HepG2 (cell line): ENCODE measurements at regions not wholly inside any gene's neighbourhood (a gene's known extent, or its start where the extent isn't known, plus 50 kb on each side); places are given as distances from the start of the nearest gene placed in this dataset.

Source experiments
- ATAC-seq: fragments of 200-7000 bp; cut with Tn5 transposase; 3 replicates; pipeline ENCODE4 v1.9.1; 2020; ENCODE audit warnings: mild to moderate bottlenecking, moderate library complexity
- BruUV-seq: library from RNA; stranded (reverse); fragments of 400-500 nt; replicated peaks from 2 replicates; lab custom pipeline; 2021; lab: Mats Ljungman, UMichigan
- CTCF ChIA-PET: fragments of 300-600 bp; formaldehyde crosslinking; extraction: SDS; loops from one replicate; lab custom pipeline; 2021; ENCODE audit warnings: low total read pairs, inconsistent platforms, low intra/inter-chr PET ratio; lab: Yijun Ruan, JAX
- POLR2A ChIA-PET: fragments of 350-600 bp; sonication (Branson Sonifier 250); formaldehyde crosslinking; loops from one replicate; lab custom pipeline; 2020; ENCODE audit warnings: antibody characterized with exemption, inconsistent platforms; lab: Yijun Ruan, JAX
- DNase-seq: peaks from one replicate; pipeline ENCODE4 v3.0.0-alpha.2; 2015; ENCODE audit warnings: low spot score
- FAIRE-seq: peaks from 3 replicates; lab custom pipeline; 2011; peaks lifted over from hg19 to GRCh38; lab: Jason Lieb, UNC
- H2AFZ ChIP-seq: one replicate; pipeline ENCODE4 v1.6.1; 2011; ENCODE audit warnings: low read length, inconsistent platforms
- H3K27ac ChIP-seq: fragments of 300-600 bp; 3 replicates; pipeline ENCODE4 v1.8.0; 2011; ENCODE audit warnings: mixed run types, mild to moderate bottlenecking, mixed read lengths, low read length, inconsistent platforms; ENCODE audit not compliant: insufficient read depth; ENCODE audit errors: extremely low read length
- H3K27me3 ChIP-seq, 2 experiments: fragments of 200-600 bp in 1 of 2; 2 replicates in 1 of 2; 3 replicates in 1 of 2; pipeline versions ENCODE4 v1.6.0 to v1.8.0; 2011; ENCODE audit warnings: low read length in 2 of 2, mild to moderate bottlenecking in 2 of 2, moderate library complexity in 2 of 2, inconsistent platforms in 1 of 2; ENCODE audit not compliant: insufficient read depth in 2 of 2, control insufficient read depth in 1 of 2
- H3K36me3 ChIP-seq, 2 experiments: fragments of 200-600 bp in 1 of 2; replicated peaks in 1 of 2; 2 replicates in 1 of 2; 3 replicates in 1 of 2; pipeline versions ENCODE4 v1.5.1 to v1.8.0; 2011; ENCODE audit warnings: low read length in 2 of 2, inconsistent platforms in 1 of 2; ENCODE audit not compliant: insufficient read depth in 2 of 2, control insufficient read depth in 1 of 2
- H3K4me1 ChIP-seq: 2 replicates; pipeline ENCODE4 v1.5.1; 2012; ENCODE audit warnings: low read length, inconsistent platforms; ENCODE audit not compliant: insufficient read depth
- H3K4me2 ChIP-seq: 2 replicates; pipeline ENCODE4 v1.6.0; 2011; ENCODE audit warnings: low read depth, low read length, inconsistent platforms
- H3K4me3 ChIP-seq, 3 experiments: fragments of 200-600 bp in 1 of 3; sonication (generic), shearing (Covaris generic) in 1 of 3; replicated peaks in 1 of 3; 2 replicates each; pipeline ENCODE4 v1.5.1; 2011 to 2016; ENCODE audit warnings: low read length in 3 of 3, inconsistent platforms in 2 of 3, low read depth in 2 of 3, mild to moderate bottlenecking in 2 of 3, control low read depth in 1 of 3, mixed read lengths in 1 of 3; ENCODE audit not compliant: insufficient read depth in 1 of 3
- H3K79me2 ChIP-seq: one replicate; pipeline ENCODE4 v1.6.1; 2011; ENCODE audit warnings: low read length, inconsistent platforms; ENCODE audit not compliant: insufficient read depth
- H3K9ac ChIP-seq: 2 replicates; pipeline ENCODE4 v1.6.0; 2011; ENCODE audit warnings: mild to moderate bottlenecking, low read depth, low read length, inconsistent platforms; ENCODE audit not compliant: insufficient read depth
- H3K9me3 ChIP-seq: 2 replicates; pipeline ENCODE4 v1.5.1; 2012; ENCODE audit warnings: mild to moderate bottlenecking, low read length
- H4K20me1 ChIP-seq: 2 replicates; pipeline ENCODE4 v1.6.0; 2011; ENCODE audit warnings: inconsistent platforms, mild to moderate bottlenecking, low read length, moderate library complexity; ENCODE audit not compliant: insufficient read depth
- CSRNP2 ChIP-seq: sonication (generic); formaldehyde crosslinking; conservative IDR thresholded peaks from 2 replicates; pipeline ENCODE4 v1.8.0; 2022; ENCODE audit warnings: low read depth, missing genetic modification reagents
- FOXJ3 ChIP-seq: sonication (generic); formaldehyde crosslinking; IDR thresholded peaks from 2 replicates; pipeline ENCODE4 v1.4.0; 2020; ENCODE audit warnings: missing genetic modification reagents, mild to moderate bottlenecking, borderline replicate concordance
- KAT7 ChIP-seq: IDR thresholded peaks from 2 replicates; pipeline ENCODE4 v1.6.1; 2018; ENCODE audit warnings: borderline replicate concordance, missing compliant biosample characterization
- NFKBIZ ChIP-seq: IDR thresholded peaks from 2 replicates; pipeline ENCODE4 v1.6.1; 2018; ENCODE audit warnings: missing genetic modification reagents, missing compliant biosample characterization
- ZBTB43 ChIP-seq: sonication (generic); formaldehyde crosslinking; conservative IDR thresholded peaks from 2 replicates; pipeline ENCODE4 v1.4.0; 2020; ENCODE audit warnings: missing genetic modification reagents
- ZNF260 ChIP-seq: sonication (generic); formaldehyde crosslinking; IDR thresholded peaks from 2 replicates; pipeline ENCODE4 v1.4.0; 2020; ENCODE audit warnings: missing genetic modification reagents, low read depth, mild to moderate bottlenecking, borderline replicate concordance
- WGBS: methylation state at CpG from one replicate; pipeline ENCODE4 v1.1.6; 2017; ENCODE audit warnings: low lambda C conversion rate; 5-methylcytosine and 5-hydroxymethylcytosine counted together
- in situ Hi-C: cut with HindIII; loops from 2 replicates; pipeline ENCODE4 v1.10.0; 2017; ENCODE audit warnings: low pct_unique_long_range_greater_than_20kb; ENCODE audit not compliant: extremely low pct_ligation_motif_present
- intact Hi-C: fragments of 100-400 bp; cut with micrococcal nuclease; formaldehyde crosslinking; loops from one replicate; pipeline ENCODE4 v1.10.0; 2022; ENCODE audit not compliant: unreplicated experiment
- TF ChIP-seq, protein P1 (sequence below): sonication (generic); formaldehyde crosslinking; IDR thresholded peaks from 2 replicates; pipeline ENCODE4 v1.4.0; 2020; ENCODE audit warnings: missing genetic modification reagents

- no peaks in the 10 kb centered on the region for H3K9me3 ChIP-seq
- no peak overlapping the region for H3K4me2 ChIP-seq
- 2% methylated on average over 3 of the region's 3 CpGs for WGBS
- H3K36me3 ChIP-seq = no peaks in the 10 kb centered on the region
- DNase-seq = no peak
- intact Hi-C loops = no loop called here
- CTCF ChIA-PET = no interaction called here
- no peak for FAIRE-seq
- ATAC-seq = no peak
- no peaks in the 10 kb centered on the region for H3K79me2 ChIP-seq
- POLR2A ChIA-PET = no interaction called here
- in situ Hi-C loops = no loop called here
- H2AFZ ChIP-seq = no peak overlapping the region
- H3K4me1 ChIP-seq = no peaks in the 10 kb centered on the region
- TF ChIP-seq KAT7 (CRISPR knock-in tag) (no peak), NFKBIZ (CRISPR knock-in tag) (no peak), ZBTB43 (no peak), FOXJ3 (CRISPR knock-in tag) (no peak), CSRNP2 (no peak), ZNF260 (CRISPR knock-in tag) (no peak)
- TF ChIP-seq, protein P1, sequence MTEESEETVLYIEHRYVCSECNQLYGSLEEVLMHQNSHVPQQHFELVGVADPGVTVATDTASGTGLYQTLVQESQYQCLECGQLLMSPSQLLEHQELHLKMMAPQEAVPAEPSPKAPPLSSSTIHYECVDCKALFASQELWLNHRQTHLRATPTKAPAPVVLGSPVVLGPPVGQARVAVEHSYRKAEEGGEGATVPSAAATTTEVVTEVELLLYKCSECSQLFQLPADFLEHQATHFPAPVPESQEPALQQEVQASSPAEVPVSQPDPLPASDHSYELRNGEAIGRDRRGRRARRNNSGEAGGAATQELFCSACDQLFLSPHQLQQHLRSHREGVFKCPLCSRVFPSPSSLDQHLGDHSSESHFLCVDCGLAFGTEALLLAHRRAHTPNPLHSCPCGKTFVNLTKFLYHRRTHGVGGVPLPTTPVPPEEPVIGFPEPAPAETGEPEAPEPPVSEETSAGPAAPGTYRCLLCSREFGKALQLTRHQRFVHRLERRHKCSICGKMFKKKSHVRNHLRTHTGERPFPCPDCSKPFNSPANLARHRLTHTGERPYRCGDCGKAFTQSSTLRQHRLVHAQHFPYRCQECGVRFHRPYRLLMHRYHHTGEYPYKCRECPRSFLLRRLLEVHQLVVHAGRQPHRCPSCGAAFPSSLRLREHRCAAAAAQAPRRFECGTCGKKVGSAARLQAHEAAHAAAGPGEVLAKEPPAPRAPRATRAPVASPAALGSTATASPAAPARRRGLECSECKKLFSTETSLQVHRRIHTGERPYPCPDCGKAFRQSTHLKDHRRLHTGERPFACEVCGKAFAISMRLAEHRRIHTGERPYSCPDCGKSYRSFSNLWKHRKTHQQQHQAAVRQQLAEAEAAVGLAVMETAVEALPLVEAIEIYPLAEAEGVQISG = no peak
- TF ChIP-seq, all 625 proteins: peak for 0
- Histone ChIP-seq H4K20me1 (no peaks in the 10 kb centered on the region), H3K27ac (no peak overlapping the region), H3K27me3 (no peaks in the 10 kb centered on the region; a peak in 1 of 5 replicates), H3K9ac (no peak overlapping the region), H3K4me3 (no peak overlapping the region)
- no TSS peak for BruUV-seq
Observed at GRCh38 chr4:138765442-138765841, 250.1 kb upstream of the NOCT start.
